Left lung (tissue), 4 donors: ENCODE measurements at regions not wholly inside any gene's neighbourhood (a gene's known extent, or its start where the extent isn't known, plus 50 kb on each side); places are given as distances from the start of the nearest gene placed in this dataset.
A peak's percentile ranks its signal among the peaks of the same experiment; 100 is the strongest.

ENCODE experiments used
- ATAC-seq: fragments of 200-7000 bp; cut with Tn5 transposase; one replicate; pipeline ENCODE4 v1.9.1; 2020; ENCODE audit warnings: moderate library complexity
- DNase-seq, 4 donors: peaks; one replicate each; pipeline ENCODE4 v3.0.0-alpha.2; 2013 to 2020
- H3K27ac ChIP-seq, 2 donors: fragments of 200-600 bp; sonication (generic) in 1 of 2; one replicate each; pipeline versions ENCODE4 v1.5.0 to v1.8.0; 2020 to 2021
- H3K27me3 ChIP-seq, 2 donors: fragments of 200-600 bp; sonication (generic) in 1 of 2; one replicate each; pipeline versions ENCODE4 v1.5.0 to v1.8.0; 2020 to 2021
- H3K36me3 ChIP-seq, 2 donors: fragments of 200-600 bp; sonication (generic) in 1 of 2; one replicate each; pipeline versions ENCODE4 v1.5.0 to v1.8.0; 2020 to 2021
- H3K4me1 ChIP-seq, 2 donors: fragments of 200-600 bp; one replicate each; pipeline ENCODE4 v1.8.0; 2021
- H3K4me3 ChIP-seq, 2 donors: fragments of 200-600 bp; sonication (generic) in 1 of 2; one replicate each; pipeline versions ENCODE4 v1.5.0 to v1.8.0; 2020 to 2021; ENCODE audit warnings: mild to moderate bottlenecking in 1 of 2
- H3K9me3 ChIP-seq, 2 donors: fragments of 200-600 bp; sonication (generic) in 1 of 2; one replicate each; pipeline versions ENCODE4 v1.5.0 to v1.8.0; 2020 to 2021
- intact Hi-C, 2 donors: fragments of 100-400 bp; cut with DNase I; formaldehyde crosslinking; loops; one replicate each; pipeline versions ENCODE4 v1.11.2 to v1.14.2; 2022
- TF ChIP-seq, protein P1 (sequence below), 2 donors: fragments of 200-600 bp; sonication (generic) in 1 of 2; IDR thresholded peaks; one replicate each; pipeline versions ENCODE4 v1.5.0 to v1.8.0; 2021; ENCODE audit warnings: antibody characterized with exemption in 2 of 2
- donor health status: DM: no; HTN: yes; CAD: no.
- donor health status: DM: no; HTN: no; CAD: no.

- DNase-seq = no peak
- TF ChIP-seq, protein P1, sequence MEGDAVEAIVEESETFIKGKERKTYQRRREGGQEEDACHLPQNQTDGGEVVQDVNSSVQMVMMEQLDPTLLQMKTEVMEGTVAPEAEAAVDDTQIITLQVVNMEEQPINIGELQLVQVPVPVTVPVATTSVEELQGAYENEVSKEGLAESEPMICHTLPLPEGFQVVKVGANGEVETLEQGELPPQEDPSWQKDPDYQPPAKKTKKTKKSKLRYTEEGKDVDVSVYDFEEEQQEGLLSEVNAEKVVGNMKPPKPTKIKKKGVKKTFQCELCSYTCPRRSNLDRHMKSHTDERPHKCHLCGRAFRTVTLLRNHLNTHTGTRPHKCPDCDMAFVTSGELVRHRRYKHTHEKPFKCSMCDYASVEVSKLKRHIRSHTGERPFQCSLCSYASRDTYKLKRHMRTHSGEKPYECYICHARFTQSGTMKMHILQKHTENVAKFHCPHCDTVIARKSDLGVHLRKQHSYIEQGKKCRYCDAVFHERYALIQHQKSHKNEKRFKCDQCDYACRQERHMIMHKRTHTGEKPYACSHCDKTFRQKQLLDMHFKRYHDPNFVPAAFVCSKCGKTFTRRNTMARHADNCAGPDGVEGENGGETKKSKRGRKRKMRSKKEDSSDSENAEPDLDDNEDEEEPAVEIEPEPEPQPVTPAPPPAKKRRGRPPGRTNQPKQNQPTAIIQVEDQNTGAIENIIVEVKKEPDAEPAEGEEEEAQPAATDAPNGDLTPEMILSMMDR (IDR thresholded peaks at IDR 0.05) = no peak
- Histone ChIP-seq H3K4me3 (no peak overlapping the region), H3K4me1 (peaks cover 0 to 10% of the 10 kb centered on the region in 2 donors), H3K9me3 (no peaks in the 10 kb centered on the region), H3K27me3 (no peaks in the 10 kb centered on the region), H3K36me3 (no peaks in the 10 kb centered on the region), H3K27ac (no peak overlapping the region)
- ATAC-seq = no peak
- intact Hi-C loops = no loop called here
These were observed 125.2 kb upstream of the ZNF648 start for GRCh38 chr1:182186757-182187146.

GRCh38 chr1:182185842-182186756, 124.6 kb upstream of the ZNF648 start:
- Histone ChIP-seq H3K4me1 (peaks cover 0 to 7% of the 10 kb centered on the region in 2 donors), H3K36me3 (no peaks in the 10 kb centered on the region), H3K9me3 (no peaks in the 10 kb centered on the region), H3K27ac (no peak overlapping the region), H3K4me3 (no peak overlapping the region), H3K27me3 (no peaks in the 10 kb centered on the region)
- intact Hi-C loops = no loop called here
- ATAC-seq = peak; percentile 70
- TF ChIP-seq, protein P1 (IDR thresholded peaks at IDR 0.05) = no peak
- DNase-seq = no peak

DNA sequence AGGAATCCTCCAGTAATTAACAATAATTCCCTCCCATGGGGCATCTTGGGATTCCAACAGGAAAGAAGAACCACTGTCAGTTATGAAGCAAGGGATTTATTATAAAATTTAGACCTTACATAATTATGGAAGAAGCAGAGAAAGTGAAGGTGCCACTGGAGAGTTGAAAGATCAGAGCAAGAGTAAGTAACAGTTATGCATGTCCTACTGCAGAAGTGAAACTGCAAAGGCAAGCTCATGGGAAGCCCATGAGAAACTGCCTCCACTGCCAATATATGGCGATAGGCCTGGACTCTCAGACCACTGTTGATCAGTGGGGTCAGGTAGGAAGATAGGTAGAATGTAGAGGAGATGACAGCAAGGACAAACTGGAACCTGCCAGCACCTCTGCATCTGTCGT, 123.6 kb upstream of the ZNF648 start:
- intact Hi-C loops = no loop called here
- no peaks in the 10 kb centered on the region for H3K27me3 ChIP-seq
- TF ChIP-seq, protein P1 (IDR thresholded peaks at IDR 0.05) = no peak
- H3K27ac ChIP-seq = no peak overlapping the region
- no peak for ATAC-seq
- H3K4me3 ChIP-seq = no peak overlapping the region
- H3K9me3 ChIP-seq = no peaks in the 10 kb centered on the region
- H3K36me3 ChIP-seq = no peaks in the 10 kb centered on the region
- peaks cover 0 to 7% of the 10 kb centered on the region in 2 donors for H3K4me1 ChIP-seq
- DNase-seq = no peak

DNA sequence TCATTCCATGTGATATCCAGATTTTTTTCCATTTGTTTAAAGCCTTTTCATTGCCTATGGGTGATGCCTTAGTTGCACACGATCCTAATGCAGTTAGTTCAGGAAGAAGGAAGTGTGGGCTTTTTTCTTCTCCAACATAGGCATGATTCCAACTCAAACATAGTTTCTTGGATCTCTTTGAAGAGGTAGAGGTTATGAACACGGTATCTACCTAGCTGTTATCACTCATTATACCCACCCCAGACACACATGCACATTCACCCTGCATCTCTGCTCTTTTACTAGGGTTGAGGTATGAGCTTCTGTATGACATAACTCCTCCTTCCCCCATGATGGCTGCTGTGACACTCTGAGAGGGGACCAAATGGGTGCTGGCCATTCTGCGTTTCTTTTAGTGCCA, 122.1 kb upstream of the ZNF648 start:
- Histone ChIP-seq H3K9me3 (no peaks in the 10 kb centered on the region), H3K4me1 (peaks cover 0 to 7% of the 10 kb centered on the region in 2 donors), H3K27ac (no peak overlapping the region), H3K27me3 (no peaks in the 10 kb centered on the region), H3K4me3 (no peak overlapping the region), H3K36me3 (no peaks in the 10 kb centered on the region)
- ATAC-seq = no peak
- TF ChIP-seq, protein P1 (IDR thresholded peaks at IDR 0.05) = no peak
- DNase-seq = no peak
- intact Hi-C loops = no loop called here

DNA sequence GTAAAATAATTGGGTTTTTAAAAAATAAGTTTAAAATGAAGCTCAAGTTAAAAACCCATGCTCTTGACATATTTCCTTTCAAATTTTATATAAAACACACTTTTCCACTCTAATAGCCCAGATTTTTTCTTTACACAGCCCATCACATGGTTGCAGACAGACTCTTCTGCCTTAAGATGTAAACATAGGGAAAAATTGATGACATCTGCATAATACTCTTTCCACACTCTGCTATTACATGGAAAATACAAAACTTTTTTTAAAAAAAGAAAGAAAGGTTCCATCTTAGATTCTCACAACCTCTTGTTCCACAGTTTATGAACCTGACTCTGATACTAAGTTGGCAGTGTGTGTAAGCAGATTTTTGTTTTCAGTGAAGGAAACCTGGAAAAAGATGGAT, 120.8 kb upstream of the ZNF648 start:
- Histone ChIP-seq H3K27ac (no peak overlapping the region), H3K4me3 (no peak overlapping the region), H3K4me1 (peaks cover 0 to 7% of the 10 kb centered on the region in 2 donors), H3K9me3 (no peaks in the 10 kb centered on the region), H3K27me3 (no peaks in the 10 kb centered on the region), H3K36me3 (no peaks in the 10 kb centered on the region)
- TF ChIP-seq, protein P1 (IDR thresholded peaks at IDR 0.05) = no peak
- intact Hi-C loops = no loop called here
- no peak for ATAC-seq
- no peak for DNase-seq
